ENCODE measurements at regions not wholly inside any gene's neighbourhood (a gene's known extent, or its start where the extent isn't known, plus 50 kb on each side); places are given as distances from the start of the nearest gene placed in this dataset.
"Not testable (repeated sequence)": the region's sequence is repeated elsewhere in the genome, so short reads cannot be mapped to it uniquely, and the experiment has no call there.

DNA sequence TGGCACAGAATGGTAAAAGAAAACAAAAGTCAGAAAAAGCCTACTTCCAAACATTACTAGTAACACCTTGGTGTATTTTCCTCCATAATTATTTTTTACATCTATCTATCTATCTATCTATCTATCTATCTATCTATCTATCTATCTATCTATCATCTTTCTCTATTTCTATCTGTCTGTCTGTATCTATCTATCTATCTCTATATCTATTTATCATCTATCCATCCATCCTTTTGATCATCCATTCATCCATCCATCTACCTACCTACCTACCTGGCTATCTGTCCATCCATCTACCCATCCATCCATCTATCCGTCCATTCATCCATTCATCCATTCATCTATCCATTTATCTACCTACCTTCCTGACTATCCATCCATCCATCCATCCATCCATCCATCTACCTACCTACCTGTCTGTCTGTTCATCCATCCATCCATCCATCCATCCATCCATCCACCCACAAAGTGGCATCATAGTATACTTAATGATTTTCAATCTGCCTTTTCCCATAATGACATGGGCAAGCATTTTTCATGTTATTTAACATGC, 121.9 kb upstream of the NEK6 start:
- TF ChIP-seq, protein P1, sequence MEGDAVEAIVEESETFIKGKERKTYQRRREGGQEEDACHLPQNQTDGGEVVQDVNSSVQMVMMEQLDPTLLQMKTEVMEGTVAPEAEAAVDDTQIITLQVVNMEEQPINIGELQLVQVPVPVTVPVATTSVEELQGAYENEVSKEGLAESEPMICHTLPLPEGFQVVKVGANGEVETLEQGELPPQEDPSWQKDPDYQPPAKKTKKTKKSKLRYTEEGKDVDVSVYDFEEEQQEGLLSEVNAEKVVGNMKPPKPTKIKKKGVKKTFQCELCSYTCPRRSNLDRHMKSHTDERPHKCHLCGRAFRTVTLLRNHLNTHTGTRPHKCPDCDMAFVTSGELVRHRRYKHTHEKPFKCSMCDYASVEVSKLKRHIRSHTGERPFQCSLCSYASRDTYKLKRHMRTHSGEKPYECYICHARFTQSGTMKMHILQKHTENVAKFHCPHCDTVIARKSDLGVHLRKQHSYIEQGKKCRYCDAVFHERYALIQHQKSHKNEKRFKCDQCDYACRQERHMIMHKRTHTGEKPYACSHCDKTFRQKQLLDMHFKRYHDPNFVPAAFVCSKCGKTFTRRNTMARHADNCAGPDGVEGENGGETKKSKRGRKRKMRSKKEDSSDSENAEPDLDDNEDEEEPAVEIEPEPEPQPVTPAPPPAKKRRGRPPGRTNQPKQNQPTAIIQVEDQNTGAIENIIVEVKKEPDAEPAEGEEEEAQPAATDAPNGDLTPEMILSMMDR (IDR thresholded peaks at IDR 0.05; ENCODE audit: insufficient read depth, low read depth, low read length, missing control alignments) = no peak
- DNase-seq (ENCODE audit: low read depth) = no peak
- no peak overlapping the region for H3K4me3 ChIP-seq (ENCODE audit: low read length)

DNA sequence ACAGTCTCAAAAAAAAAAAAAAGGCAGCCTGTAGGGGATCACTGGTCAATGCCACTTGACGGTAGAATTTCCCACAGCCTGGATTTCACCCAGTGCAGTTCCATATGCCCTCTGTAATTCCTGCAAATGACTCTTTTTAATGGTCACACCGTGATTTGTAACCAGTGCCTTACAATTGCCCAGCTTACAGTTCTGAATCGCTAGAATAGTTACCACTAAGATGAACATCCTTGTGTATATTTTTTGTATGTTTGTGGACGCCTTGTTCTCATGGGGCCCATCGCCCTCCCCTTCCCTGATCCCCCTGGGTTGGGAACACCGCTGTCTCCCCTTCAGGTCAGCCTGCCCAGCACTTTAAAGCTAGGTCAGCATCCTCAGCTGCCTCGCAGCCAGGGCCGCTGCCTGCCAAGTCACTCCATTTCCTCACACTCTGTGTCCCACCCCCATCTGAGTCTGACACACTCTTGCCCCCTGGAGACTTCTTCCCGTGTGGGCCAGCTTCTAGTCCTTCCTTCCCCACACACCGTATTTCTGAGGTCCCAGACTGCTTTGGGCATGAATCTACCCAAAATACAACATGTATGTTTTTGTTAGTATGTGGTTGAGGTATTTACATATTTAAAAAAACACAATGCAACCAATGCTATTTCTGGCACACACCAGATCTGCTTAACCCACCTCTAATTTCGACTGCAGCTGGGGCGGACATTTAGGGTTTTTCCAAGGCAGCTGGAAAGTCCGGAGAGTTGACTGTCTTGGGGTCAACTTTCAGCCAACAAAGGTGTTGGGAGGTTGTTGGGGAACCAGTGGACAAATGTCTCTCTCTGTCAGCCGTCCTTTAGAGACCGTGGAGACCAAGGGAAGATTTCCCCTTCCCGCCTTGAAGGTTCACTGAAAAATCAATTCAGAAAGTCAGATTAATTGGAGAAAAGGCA, 120.5 kb upstream of the NEK6 start:
- no peak for DNase-seq (ENCODE audit: low read depth)
- H3K4me3 ChIP-seq (ENCODE audit: low read length) = no peak overlapping the region
- TF ChIP-seq, protein P1 (IDR thresholded peaks at IDR 0.05; ENCODE audit: insufficient read depth, low read depth, low read length, missing control alignments) = no peak

DNA sequence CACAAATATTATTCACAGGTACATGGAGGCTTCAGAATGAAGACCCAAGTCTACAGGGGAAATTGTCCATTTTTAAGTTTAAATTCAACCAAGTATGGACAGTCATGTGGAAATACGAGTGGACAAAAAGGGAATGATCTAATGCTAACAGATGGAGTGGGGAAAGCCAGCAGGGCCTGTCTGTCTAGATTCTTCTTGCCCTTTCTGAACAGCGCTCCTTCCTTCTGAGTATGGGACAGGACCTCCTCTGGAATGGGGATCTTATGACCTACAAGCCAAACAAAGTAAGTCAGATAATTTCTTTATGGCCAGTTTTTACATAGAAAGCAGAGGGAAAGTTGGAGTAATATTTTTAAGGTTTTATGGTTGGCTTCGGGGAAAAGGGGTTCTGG, 119.8 kb upstream of the NEK6 start:
- no peak for DNase-seq (ENCODE audit: low read depth)
- TF ChIP-seq, protein P1 (IDR thresholded peaks at IDR 0.05; ENCODE audit: insufficient read depth, low read depth, low read length, missing control alignments) = no peak
- H3K4me3 ChIP-seq (ENCODE audit: low read length) = no peak overlapping the region

DNA sequence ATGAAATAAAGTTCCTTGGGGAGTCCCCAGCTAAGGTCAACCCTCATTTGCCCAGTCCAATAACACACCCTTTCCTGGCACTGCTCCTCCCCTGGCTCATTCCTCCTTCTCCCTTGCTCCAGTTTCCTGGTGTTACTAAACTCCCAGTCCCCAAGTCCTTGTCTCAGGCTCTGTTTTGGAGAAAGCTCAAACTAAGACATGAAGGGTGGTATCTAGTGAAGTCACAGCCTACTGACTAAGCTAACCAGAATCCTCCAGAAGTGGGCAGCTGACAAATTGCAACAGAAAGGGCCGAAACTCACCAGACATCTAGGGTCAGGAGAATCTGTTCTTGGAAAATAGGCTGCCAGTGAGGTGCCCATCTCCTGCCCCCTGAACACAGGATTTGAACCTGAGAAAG, 118.7 kb upstream of the NEK6 start:
- no peak for DNase-seq (ENCODE audit: low read depth)
- H3K4me3 ChIP-seq (ENCODE audit: low read length) = no peak overlapping the region
- TF ChIP-seq, protein P1 (IDR thresholded peaks at IDR 0.05; ENCODE audit: insufficient read depth, low read depth, low read length, missing control alignments) = no peak

DNA sequence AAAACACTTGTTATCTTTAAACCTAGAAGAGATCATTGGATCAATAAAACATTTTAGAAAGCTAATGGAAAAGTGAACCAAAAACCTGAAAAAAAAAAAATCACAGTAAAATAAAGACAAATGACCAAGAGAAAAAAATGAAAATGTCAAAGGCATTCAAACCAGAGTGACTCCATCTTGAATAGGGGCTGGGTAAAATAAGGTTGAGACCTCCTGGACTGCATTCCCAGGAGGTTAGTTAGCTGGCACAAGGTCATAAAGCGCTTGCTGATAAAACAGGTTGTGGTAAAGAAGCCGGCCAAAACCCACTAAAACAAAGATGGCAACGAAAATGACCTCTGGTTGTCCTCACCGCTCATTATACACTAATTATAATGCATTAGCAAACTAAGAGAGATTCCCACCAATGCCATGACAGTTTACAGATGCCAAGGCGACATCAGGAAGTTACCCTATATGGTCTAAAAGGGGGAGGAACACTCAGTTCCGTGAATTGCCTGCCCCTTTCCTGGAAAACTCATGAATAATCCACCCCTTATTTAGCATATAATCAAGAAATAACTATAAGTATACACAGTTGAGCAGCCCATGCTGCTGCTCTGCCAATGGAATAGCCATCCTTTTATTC, 116.7 kb upstream of the NEK6 start:
- TF ChIP-seq, protein P1 (IDR thresholded peaks at IDR 0.05; ENCODE audit: insufficient read depth, low read depth, low read length, missing control alignments) = no peak

DNA sequence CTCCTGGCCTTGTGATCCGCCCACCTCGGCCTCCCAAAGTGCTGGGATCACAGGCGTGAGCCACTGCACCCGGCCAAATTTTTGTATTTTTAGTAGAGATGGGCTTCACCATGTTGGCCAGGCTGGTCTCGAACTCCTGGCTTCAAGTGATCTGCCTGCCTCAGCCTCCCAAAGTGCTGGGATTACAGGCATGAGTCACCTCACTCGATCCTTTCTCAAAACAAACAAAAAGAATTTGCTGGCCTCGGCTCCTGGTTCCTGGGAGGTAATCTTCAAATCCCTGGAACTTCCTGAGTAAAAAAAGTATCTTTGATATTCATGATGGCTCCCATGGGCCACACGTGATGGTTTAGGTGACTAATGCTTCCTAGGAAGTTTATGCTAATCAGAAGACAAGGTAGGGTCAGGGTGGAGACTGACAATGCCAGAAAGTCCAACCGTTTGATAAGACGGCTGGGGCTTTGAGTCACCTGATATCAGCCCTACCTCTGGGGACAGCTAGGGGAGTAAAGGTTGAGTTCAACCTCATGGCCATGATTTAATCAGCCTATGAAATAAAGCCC, 113.1 kb upstream of the NEK6 start:
- H3K4me3 ChIP-seq (ENCODE audit: low read length); DNase-seq (ENCODE audit: low read depth): not testable (repeated sequence)

More for the DNA sequence above, 116.7 kb upstream of the NEK6 start:
- H3K4me3 ChIP-seq (ENCODE audit: low read length) = no peak overlapping the region
- no peak for DNase-seq (ENCODE audit: low read depth)

DNA sequence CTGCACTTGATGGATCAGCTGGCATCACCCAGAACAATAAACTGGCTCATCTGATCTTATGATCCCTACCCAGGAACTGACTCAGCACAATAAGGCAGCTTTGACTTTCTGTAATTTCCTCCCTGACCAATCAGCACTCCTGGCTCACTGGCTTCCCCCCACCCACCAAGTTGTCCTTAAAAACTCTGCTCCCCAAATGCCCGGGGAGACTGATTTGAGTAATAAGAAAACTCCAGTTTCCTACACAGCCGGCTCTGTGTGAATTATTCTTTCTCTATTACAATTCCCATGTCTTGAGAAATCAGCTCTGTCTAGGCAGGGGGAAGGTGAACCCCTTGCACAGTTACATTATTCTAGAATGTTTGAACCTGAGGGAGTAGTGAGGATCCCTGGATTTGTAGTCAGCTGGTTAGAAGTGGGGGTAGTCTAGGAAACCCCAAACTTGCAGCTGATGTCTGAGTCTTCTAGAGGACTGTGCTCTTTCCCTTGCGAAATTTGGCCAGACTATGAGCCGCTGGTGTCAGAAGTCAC, 111.7 kb upstream of the NEK6 start:
- H3K4me3 ChIP-seq (ENCODE audit: low read length) = no peak overlapping the region
- TF ChIP-seq, protein P1 (IDR thresholded peaks at IDR 0.05; ENCODE audit: insufficient read depth, low read depth, low read length, missing control alignments) = no peak
- DNase-seq (ENCODE audit: low read depth) = no peak

All from epithelial cell of esophagus (primary cell).